Fibroblast of skin of abdomen (primary cell): ENCODE measurements at regions not wholly inside any gene's neighbourhood (a gene's known extent, or its start where the extent isn't known, plus 50 kb on each side); places are given as distances from the start of the nearest gene placed in this dataset.

Experiments
- DNase-seq: peaks from one replicate; pipeline ENCODE4 v3.0.0-alpha.2; 2013

DNA sequence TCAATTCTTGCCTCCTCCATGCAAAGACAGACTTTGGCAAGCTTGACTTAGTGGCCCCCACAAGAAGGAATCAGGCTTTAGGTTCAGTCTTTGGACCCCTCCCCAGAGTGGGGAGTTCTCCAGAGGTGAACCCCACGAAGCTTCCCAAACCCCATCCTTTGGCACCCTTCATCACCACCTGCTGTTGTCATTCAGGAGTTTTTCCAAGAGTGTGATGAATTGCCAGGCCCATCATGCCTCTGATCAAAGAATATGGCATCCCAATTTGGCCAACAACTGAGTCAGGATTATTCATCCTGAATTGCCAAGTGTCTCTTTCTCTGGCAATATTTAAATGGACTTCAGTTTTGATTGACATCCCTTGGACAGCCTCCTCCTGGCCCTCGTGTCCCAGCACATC lies 404.7 kb upstream of the MKI67 start:
- no peak for DNase-seq

DNA sequence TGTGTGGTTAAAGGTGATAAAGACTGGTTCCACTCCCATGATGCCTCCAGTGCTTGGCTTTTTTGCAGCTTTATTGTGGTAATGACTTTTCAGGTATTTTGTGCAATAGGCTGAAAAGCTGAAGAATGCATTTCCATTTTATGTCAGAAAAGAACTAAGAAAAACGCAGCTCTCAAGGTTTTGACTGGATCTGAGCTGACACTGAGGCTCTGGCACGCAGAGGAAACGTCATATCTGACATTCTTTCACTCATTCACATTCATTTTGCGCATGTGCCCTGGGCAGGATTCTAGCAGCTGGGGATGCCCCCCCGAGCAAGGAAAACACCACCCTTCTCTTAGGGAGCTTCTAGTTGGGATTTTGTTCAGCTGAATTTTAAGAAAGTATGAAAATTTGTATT lies 408.5 kb upstream of the MKI67 start:
- DNase-seq: no peak

DNA sequence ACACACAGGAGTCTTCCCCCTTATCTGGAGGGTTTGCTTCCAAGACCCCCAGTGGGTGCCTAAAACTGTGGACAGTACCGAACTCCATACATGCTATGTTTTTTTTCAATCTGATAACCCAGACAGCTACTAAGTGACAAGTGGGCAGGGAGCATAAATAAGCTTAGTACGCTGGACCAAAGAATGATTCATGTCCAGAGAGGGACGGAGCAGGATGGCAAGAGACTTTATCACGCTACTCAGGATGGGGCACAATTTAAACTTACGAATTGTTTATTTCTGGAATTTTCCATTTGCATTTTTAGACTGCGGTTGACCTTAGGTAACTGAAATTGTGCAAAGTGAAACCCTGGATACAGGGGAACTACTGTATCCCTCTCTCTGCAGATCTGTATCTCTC lies 410.0 kb upstream of the MKI67 start:
- no peak for DNase-seq

DNA sequence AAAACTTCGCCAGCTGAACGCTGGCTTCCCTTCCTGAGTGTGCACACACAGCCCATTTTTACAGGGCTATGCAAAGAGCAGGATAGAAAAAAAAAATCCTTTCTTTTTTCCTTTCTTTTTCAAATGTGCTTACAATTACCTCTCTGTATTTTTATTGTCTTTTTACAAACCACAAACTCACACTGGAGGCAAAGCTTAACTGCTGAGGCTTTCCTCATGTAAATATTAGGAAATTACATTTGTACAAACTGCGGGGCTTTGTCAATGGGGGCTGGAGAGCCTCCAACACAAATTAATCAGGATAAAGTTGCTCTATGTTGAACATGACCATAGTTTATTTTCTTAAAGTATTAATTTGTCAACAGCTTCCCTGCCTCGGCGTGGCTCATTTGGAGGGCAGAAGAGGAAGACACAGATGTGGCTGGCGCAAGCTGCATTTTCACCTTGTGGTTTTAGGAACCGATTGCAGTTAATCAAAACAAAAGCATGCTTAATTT lies 411.7 kb upstream of the MKI67 start:
- DNase-seq: no peak

DNA sequence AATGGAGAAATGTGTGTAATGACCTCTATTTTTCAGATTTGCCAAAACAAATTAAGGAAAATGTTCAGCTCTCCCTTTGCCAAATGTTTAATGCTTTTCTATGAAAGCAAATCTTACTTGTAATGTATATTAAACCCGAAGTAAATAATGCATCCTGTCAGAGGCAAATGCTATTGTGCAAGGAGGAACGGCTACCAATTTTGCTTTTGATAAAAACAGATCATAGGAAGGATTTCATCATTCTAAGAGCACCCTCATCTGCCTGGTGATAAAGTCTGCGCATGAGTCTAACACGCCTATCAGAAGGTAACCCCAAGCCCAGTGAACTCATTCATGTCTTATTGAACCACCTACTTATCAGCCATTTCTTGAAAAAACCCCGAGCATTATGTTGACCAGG lies 412.4 kb upstream of the MKI67 start:
- no peak for DNase-seq

DNA sequence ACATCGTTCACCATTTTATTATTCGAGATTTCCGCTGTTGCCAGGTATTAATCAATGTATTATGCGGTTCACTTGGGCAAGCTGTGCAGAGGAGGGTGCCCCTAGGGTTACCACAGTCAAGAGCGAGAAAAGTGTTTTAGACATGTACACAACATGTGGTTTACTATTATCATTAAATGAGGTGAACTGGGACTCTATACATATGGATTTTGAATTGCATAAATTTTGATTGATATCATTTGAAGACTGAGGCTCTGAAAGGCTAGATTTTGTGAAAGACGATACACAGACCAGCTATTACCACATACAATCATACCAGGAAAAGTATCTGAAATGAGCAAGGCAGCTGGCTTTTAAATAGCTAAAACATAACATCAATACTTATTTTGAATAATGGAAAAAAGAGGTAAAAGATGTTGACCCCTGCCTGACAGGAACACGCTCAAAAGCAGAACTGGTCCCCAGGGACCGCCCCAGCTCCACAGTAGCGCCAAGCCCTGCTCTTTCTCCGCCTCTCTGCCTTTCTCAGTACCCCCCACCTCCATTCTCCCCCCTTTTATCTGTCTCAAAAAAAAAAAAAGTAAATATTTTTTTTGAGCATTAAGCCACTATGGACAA lies 413.4 kb upstream of the MKI67 start:
- DNase-seq: no peak

DNA sequence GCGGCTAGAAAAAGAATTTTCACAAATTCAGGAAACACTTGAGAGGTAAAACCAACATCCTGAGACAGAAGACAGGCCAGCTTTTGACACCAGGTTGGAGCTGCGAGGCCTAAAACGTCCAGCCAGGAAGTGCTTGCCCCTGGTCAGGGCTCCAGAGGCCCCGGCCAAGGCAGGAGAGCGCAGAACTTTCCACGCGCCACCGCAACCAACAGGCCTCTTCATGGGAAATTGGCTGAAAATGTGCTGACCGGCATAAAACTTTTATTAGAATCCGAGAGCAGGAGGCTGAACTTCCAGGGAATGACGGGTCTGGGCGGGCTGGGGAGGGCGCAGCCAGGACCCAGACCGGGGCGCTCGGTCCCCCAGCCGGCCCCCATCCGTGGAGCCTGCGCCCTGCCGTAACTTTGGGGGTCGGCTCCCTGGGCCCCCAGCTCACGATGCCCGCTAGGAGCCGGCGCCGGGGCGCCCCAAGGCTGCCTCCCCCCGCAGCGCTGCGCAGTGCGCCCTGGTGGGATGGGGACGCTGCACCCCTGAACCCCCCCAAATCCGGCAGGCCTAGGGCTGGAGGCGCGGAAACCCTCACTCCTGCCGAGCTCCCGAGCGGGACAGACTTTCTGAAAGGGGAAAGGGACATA lies 414.0 kb upstream of the MKI67 start:
- DNase-seq: no peak

DNA sequence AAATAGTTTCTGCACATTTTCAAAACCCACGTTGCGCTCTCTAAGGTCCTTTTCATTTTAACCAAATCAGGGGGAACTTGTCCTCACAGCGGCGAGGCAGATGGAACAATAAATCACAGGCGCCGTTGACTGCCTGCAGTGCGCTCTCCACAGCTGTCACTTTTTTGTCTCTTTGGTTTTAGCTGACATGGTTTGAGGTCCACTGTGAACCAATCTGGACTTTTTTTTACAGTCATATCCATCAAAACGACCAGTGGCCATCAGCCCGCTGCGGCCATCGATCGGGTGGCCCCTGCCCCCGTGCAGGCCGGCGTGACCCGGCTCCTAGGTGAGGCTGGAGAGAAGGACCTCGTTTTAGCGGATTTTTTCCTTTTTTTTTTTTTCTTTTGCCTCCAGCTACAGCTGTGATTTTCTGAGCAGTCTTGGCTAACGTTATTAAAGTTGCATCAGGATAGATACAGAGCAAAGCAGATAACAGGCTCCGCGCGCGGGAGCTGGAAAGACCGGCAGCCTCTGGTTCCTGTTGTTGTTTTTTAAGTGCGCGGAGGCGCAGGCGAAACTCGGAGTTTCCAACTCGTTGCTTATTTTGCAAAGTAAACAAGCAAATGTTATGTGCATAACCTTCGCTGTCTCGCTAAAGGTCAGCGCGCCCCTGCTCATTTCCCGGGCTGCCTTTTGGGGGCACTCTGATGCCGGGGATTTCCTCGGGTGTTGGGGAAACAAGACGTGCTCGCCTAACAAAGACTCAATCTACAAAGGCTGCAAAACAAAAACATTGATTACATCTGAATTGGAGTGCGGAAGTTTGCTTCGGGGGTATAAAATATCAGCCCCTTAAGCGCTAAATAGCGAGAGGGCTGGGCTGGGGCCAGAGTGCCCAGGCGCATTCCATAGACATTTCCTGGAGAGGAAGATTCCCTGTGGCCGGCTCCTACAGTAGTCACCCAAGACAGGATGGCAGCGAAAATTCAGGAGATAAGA lies 414.8 kb upstream of the MKI67 start:
- DNase-seq: peak; percentile 10

DNA sequence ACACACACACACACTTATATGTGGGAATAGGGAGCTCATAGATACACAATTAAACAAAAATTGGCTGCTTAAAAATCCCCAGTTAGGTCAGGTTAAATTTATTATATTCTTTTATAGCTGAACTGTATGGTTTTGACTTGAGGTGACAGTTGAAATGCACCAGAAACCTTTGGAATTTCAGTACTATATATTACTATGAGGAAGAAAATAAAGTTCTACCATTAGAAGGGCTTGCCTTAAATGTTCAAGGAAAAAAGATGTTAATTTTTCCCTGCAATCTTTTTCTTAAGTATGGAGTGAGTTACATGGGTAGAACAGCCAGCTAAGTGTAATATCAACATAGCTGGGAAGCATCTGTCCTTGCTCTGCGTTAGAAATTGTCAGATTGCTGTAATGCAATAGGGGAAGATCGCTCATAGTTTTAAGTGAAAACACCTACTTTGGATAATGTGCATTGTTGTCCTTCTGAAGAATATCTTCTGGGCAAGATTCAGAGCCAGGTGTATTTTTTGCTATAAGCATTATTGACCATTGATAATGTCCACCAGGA lies 415.8 kb upstream of the MKI67 start:
- no peak for DNase-seq

DNA sequence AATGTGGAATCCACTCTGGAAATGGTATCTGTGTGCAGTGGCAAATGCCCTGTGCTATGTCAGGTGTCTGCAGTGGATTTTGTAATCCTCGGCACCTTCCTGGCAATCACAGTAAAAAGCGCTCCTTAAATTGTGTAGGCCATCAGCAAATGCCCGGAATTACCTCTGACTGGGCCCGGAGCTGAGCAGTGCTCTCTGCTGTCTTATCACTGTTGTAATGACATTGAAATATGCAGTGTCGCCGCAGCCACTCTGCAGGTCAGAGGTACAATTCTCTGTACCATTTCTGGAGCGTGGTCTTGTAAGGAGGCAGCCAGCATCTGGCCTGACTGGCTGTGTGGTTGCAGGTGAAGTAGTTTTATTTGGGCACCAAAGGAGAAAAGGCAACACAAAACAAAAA lies 416.4 kb upstream of the MKI67 start:
- no peak for DNase-seq

DNA sequence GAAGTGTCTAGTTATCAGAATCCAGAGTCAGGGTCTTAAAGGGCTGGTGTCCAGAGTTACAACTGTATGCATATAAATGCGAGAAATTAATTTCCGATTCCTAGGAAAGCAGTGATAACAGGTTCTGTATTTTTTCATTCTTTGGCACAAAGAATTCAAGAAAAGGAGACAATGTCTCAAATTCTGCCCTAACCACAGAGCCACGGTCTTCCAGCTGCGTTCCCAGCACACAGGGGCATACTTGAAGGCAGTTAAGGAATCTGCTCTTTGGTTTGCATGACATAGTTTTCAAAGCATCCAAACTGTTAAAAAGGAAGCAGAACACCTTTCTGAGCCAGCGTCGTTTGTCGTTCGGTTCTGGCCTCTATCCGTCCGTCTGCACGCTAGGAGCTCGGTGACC lies 416.9 kb upstream of the MKI67 start:
- no peak for DNase-seq

DNA sequence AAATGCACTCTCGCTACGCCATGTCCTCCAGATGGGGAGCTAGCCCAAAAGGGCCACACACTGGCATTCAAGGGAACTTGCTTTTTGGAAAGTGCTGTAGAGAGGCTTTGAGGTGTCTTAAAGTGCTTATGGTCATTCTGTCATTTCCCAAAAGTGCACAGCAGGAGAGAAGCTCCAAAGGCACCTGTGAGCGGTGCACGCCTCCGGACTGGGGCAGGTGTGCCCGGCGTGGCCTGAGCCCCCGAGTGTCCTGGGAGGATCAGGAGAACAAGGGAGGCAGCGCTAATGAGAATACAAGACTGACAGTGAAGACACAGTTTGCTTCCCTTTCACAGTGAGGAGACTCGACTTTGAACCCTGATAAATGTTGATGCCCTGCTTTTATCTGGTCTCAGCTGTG lies 419.0 kb upstream of the MKI67 start:
- no peak for DNase-seq

DNA sequence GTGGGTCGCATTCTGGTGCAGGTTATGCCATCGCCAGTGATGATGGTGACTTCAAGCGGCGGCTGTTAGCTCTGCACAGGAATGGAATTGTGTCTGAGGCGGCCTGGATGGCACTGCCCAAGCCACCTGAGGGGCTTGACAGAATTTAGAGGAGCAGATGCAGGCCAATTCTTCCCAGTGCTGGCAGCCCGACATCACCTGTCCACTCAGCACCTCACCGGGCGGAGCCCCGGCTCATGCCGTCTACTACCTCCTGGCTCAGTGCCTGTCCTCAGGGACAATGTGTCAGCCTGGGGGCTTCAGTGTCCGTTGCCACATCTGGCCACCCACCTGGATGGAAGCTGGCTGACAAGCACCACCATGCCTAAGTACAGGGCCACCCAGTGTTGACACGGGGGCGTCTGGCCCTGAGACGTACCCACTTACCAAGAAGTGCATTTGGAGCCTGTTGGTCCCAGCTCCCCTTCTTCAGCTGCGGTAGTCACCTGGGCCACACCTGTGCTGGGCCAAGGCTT lies 420.5 kb upstream of the MKI67 start:
- DNase-seq: no peak

DNA sequence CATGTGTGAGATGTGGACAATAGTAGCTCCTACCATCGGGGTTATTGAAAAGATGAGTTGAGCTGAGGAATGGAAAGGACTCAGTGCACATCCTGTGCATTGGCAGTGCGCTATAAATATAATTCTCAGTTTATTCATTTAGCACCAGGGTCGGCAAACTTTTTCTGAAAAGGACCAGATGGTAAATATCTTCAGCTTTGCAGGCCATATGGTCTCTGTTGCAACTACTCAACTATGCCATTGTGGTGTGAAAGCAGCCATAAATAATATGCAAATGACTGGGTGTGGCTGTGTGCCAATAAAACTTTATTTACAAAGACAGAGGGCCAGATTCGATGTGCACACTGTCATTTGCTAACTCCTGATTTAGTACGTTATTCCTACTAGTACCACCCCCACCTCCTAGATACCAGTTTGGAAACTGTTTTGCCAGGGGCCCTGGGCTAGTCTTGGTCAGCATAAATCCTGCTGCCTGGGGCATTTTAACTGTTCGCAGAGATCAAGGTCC lies 422.9 kb upstream of the MKI67 start:
- no peak for DNase-seq

DNA sequence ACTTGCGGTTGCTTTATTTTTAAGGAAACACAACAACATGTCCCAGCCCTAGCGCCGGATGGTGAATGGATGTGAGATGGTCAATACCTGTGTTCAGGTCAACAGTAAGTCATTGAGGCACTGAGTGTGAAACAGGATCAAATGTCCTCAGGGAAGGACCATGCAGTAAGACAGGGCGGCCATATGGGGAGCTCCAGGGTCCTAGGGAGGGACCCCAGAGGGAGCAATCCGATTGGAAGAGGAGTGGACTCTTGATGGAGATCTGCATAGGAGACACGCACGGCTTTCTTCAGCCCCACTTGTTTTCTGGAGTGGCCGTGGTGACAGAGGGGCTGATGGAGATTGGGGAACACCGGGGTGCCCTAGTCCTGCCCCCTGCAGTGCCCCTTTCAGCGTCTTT lies 423.8 kb upstream of the MKI67 start:
- no peak for DNase-seq

DNA sequence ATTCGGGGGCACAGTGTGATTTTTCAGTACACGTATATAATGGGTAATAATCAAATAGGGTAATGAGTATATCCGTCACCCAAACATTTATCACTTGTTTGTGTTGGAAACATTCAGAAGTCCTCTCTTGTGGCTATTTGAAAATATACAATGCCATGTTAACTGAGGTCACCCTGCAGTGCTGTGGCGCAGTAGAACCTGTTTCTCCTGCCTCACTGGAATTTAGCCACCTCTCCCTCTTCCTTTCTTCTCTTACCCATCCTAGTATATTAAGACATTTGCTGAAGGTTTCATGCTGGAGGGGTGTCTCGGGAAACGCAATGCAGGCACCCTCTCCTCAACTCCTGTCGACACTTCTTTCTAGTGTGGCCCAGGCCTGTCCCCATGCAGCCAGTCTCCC lies 425.3 kb upstream of the MKI67 start:
- no peak for DNase-seq

DNA sequence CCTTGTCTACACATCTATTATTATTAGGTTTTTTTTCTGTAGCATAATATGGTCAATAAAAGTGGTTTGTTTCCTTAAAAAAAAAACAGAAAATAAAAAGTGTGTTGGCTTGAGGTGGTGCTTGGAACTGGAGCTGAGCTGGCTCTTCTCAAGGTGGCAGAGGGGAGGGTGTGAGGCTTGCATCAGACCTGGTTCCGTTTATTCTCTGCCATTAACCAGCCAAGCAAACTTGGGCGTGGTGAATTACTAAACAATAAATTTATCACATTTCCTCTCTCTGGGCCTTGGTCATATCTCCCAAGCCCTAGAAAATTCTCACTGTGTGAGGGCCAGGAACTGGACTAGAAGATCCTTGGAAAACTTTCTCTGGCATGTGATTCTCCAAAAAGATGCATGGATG lies 427.5 kb upstream of the MKI67 start:
- DNase-seq: no peak

DNA sequence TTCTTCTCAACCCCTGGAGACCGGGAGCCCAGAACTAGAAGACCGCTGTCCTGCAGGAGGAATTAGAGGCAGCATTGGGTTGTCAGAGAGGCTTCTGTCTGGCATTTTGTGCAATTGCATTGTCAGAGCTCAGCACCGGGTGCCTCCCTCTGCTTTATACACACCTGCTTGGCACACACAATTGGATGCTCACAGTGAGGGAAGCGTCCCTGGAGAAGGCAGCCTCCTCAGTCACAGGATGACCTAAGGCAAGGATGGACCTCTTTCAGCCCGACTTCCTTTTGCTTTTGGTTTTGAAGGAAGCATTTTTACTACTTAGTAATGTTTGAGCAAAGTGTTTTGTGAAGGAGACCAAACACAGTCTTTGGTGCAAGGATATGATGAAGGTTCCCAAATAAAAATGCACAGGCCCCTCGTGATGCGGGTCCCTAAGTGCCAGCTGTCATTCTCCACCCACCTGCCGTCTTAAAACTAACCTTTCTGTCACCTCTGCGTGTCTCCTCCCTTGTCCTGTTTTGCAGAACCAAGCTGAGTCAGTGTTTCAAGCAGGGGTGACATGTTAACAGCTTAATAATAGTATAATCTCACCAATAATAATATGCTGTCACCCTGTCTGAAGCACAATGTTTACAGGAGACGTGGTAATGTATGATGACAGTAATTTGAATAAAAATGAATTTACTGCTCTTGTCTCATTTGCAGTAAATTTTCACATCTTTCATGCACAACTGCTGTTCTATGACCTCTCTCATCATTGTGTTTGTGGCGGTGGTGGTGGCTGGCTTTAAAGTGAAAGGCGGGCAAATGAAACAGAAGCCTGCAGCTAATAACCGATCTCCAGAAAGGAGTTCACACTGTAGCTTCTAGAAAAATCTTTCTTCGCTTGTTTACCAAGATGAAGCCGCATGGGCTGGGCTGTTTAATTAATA lies 430.2 kb upstream of the MKI67 start:
- DNase-seq: no peak

DNA sequence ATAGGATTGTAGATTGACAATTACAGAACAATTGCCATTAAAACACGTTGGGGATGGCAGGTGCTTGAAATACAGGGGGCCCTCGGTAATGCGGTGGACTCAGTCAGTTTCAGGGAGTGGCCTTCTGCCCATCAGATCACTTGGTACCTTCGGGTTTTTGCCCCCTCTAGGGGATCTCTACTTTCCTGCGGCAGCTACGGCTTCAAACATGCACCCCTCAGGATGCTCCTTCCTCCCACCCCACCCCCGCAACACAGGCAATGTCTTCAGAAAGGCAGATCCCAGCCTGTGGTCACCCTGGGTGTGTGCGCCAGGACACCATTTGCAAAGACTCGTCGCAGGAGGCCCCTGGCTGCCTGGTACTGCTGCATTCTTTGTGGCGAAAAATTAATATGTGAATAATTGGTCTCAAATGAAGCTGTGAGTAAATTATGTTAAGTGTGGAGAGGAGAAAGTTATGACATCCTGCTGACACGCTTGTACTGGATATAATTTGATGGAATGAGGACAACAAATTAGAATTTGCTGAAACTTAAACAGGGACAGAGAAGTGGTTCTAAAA lies 431.0 kb upstream of the MKI67 start:
- no peak for DNase-seq

DNA sequence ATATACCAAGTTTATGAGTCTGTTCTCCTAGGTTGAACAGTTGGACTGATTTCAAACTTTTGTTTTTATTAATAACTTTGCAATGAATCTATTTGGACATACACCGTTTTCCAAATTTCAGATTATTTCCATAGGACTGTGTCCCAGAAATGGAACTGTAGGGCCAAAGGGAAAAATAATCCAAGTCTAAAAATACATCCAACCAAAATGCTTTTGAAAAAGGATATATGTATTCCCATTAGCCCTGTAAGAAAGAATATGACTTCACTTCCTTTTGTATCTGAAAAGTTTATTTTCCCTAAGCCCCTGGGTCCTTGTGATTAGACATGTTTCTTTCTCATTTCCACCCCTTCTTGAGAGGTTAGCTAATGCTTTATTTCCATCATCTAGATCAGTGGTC lies 434.2 kb upstream of the MKI67 start:
- no peak for DNase-seq

DNA sequence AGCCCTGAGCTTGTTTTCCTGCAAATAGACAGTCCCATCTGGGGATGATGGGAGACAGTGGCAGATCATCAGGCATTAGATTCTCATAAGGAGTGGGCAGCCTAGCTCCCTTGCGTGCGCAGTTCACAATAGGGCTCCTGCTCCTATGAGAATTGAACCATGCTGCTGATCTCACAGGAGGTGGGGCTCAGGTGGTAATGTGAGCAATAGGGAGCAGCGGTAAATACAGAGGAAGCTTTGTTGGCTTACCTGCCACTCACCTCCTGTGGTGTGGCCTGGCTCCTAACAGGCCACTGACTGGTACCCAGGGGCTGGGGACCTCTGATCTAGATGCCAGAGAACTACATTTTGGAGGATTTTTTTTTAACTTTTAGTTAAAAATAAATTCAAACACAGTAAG lies 434.8 kb upstream of the MKI67 start:
- DNase-seq: no peak
